ENCODE measurements at regions not wholly inside any gene's neighbourhood (a gene's known extent, or its start where the extent isn't known, plus 50 kb on each side); places are given as distances from the start of the nearest gene placed in this dataset.

DNA sequence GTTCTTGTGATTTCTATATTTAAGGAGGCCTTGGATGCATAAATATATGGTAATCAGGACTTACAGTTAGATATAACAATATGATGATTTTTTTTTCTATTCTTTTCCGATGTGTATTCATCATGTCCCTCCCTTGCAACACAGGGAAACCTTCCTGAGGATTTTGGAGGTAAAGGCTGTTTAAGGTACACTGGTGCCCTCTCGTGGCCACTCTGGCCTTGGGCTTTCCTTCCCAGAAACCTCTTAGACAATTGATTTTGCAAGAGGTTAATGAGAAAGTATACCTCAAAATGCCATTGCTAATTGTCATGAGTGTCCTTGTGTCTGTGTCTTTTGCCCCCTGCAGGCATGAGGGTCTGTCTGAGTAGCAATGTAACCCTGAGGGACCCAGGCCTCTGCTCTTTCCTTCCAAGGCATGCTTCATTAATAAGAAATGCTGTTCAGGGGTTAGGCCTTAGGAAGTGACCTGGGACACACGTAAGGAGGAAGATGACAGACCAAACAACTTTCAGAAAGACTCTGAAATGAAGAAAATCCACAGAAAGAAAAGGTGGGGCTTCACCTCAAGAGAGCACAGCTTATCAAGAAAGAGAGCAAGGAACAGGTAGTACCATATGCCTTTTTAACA lies 70.3 kb upstream of the PPP2R3A start:
- ChIA-PET POLR2A (ENCODE audit: partially characterized antibody) (no interaction called here), CTCF (ENCODE audit: partially characterized antibody) (no interaction called here)
- Mint-ChIP-seq H3K27me3 (peaks cover 1 to 10% of the 10 kb centered on the region in 2 donors), H3K27ac (no peak overlapping the region), H3K9me3 (no peaks in the 10 kb centered on the region), H3K4me1 (no peaks in the 10 kb centered on the region), H3K36me3 (no peaks in the 10 kb centered on the region), H3K4me3 (no peak overlapping the region)
- Histone ChIP-seq H3K27me3 (ENCODE audit: insufficient read depth, low read length) (no peaks in the 10 kb centered on the region), H3K36me3 (ENCODE audit: insufficient read depth, low read length) (no peaks in the 10 kb centered on the region), H3K9me3 (ENCODE audit: control insufficient read depth in 1 of 2, low read length in 2 of 2) (no peaks in the 10 kb centered on the region), H3K4me1 (ENCODE audit: insufficient read depth, low read length) (no peaks in the 10 kb centered on the region), H3K27ac (ENCODE audit: low read depth, low read length) (no peak overlapping the region), H3K4me3 (ENCODE audit: low read length in 2 of 2) (no peak overlapping the region)
- DNase-seq: peak in 2 of 5 donors; percentile 1 to 5
- intact Hi-C loops (cut with micrococcal nuclease): no loop called here

- no peaks in the 10 kb centered on the region for H3K9me3 Mint-ChIP-seq
- H3K4me1 Mint-ChIP-seq: no peaks in the 10 kb centered on the region
- no peaks in the 10 kb centered on the region for H3K36me3 Mint-ChIP-seq
- no peak for DNase-seq
- ChIA-PET CTCF (ENCODE audit: partially characterized antibody) (no interaction called here), POLR2A (ENCODE audit: partially characterized antibody) (no interaction called here)
- peaks cover 1 to 10% of the 10 kb centered on the region in 2 donors for H3K27me3 Mint-ChIP-seq
- no peaks in the 10 kb centered on the region for H3K36me3 ChIP-seq (ENCODE audit: insufficient read depth, low read length)
- no peak overlapping the region for H3K27ac ChIP-seq (ENCODE audit: low read depth, low read length)
- no peak overlapping the region for H3K4me3 Mint-ChIP-seq
- no peak overlapping the region for H3K27ac Mint-ChIP-seq
- no peaks in the 10 kb centered on the region for H3K27me3 ChIP-seq (ENCODE audit: insufficient read depth, low read length)
- H3K4me3 ChIP-seq (ENCODE audit: low read length in 2 of 2): no peak overlapping the region
- no peaks in the 10 kb centered on the region for H3K4me1 ChIP-seq (ENCODE audit: insufficient read depth, low read length)
- no peaks in the 10 kb centered on the region for H3K9me3 ChIP-seq (ENCODE audit: control insufficient read depth in 1 of 2, low read length in 2 of 2)
- intact Hi-C loops (cut with micrococcal nuclease): no loop called here
Measured at GRCh38 chr3:135895734-135896121, 69.8 kb upstream of the PPP2R3A start.

DNA sequence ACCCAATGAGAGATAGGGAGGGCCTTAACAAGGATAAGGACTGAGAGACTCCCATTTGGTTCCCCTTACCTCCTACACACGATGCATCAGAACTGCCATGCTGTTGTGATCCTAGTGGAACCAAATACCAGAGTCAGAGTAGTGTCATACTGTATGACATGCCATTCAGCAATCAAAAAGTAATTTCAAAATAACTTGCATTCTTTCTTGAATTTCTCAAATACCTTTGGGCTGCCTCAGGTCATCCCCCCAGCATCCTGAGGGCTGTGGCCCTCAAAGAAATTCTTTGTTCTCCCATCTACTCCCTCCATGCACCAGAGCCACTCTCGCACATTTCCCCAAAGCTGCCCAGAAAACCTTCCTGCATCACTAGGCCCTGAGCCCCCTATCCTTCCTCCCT lies 68.9 kb upstream of the PPP2R3A start:
- POLR2A ChIA-PET (ENCODE audit: partially characterized antibody): no interaction called here
- H3K27ac Mint-ChIP-seq: no peak overlapping the region
- CTCF ChIA-PET (ENCODE audit: partially characterized antibody): no interaction called here
- H3K4me1 ChIP-seq (ENCODE audit: insufficient read depth, low read length): no peaks in the 10 kb centered on the region
- no peak for DNase-seq
- no peak overlapping the region for H3K27ac ChIP-seq (ENCODE audit: low read depth, low read length)
- H3K4me3 ChIP-seq (ENCODE audit: low read length in 2 of 2): no peak overlapping the region
- intact Hi-C loops (cut with micrococcal nuclease): no loop called here
- H3K27me3 ChIP-seq (ENCODE audit: insufficient read depth, low read length): no peaks in the 10 kb centered on the region
- H3K4me1 Mint-ChIP-seq: no peaks in the 10 kb centered on the region
- no peaks in the 10 kb centered on the region for H3K36me3 Mint-ChIP-seq
- H3K4me3 Mint-ChIP-seq: no peak overlapping the region
- H3K9me3 ChIP-seq (ENCODE audit: control insufficient read depth in 1 of 2, low read length in 2 of 2): no peaks in the 10 kb centered on the region
- H3K36me3 ChIP-seq (ENCODE audit: insufficient read depth, low read length): no peaks in the 10 kb centered on the region
- H3K27me3 Mint-ChIP-seq: peaks cover under 1 to 9% of the 10 kb centered on the region in 2 donors
- peaks cover 0 to 1% (median 0%) of the 10 kb centered on the region in 8 donors for H3K9me3 Mint-ChIP-seq

- POLR2A ChIA-PET (ENCODE audit: partially characterized antibody): no interaction called here
- Histone ChIP-seq H3K4me3 (ENCODE audit: low read length in 2 of 2) (no peak overlapping the region), H3K36me3 (ENCODE audit: insufficient read depth, low read length) (no peaks in the 10 kb centered on the region), H3K27ac (ENCODE audit: low read depth, low read length) (no peak overlapping the region), H3K27me3 (ENCODE audit: insufficient read depth, low read length) (no peaks in the 10 kb centered on the region), H3K9me3 (ENCODE audit: control insufficient read depth in 1 of 2, low read length in 2 of 2) (no peaks in the 10 kb centered on the region), H3K4me1 (ENCODE audit: insufficient read depth, low read length) (no peaks in the 10 kb centered on the region)
- intact Hi-C loops (cut with micrococcal nuclease): no loop called here
- Mint-ChIP-seq H3K36me3 (no peaks in the 10 kb centered on the region), H3K27me3 (peaks cover 0 to 9% of the 10 kb centered on the region in 2 donors), H3K9me3 (peaks cover 0 to 1% (median 0%) of the 10 kb centered on the region in 8 donors), H3K4me3 (no peak overlapping the region), H3K4me1 (no peaks in the 10 kb centered on the region), H3K27ac (no peak overlapping the region)
- CTCF ChIA-PET (ENCODE audit: partially characterized antibody): no interaction called here
- no peak for DNase-seq
Measured at GRCh38 chr3:135897715-135898114, 67.8 kb upstream of the PPP2R3A start.

- no peak overlapping the region for H3K4me3 Mint-ChIP-seq
- Histone ChIP-seq H3K27me3 (ENCODE audit: insufficient read depth, low read length) (no peaks in the 10 kb centered on the region), H3K4me3 (ENCODE audit: low read length in 2 of 2) (no peak overlapping the region), H3K36me3 (ENCODE audit: insufficient read depth, low read length) (no peaks in the 10 kb centered on the region), H3K9me3 (ENCODE audit: control insufficient read depth in 1 of 2, low read length in 2 of 2) (no peaks in the 10 kb centered on the region), H3K27ac (ENCODE audit: low read depth, low read length) (no peak overlapping the region), H3K4me1 (ENCODE audit: insufficient read depth, low read length) (no peaks in the 10 kb centered on the region)
- H3K27me3 Mint-ChIP-seq: peaks cover 0 to 12% of the 10 kb centered on the region in 2 donors
- no peaks in the 10 kb centered on the region for H3K4me1 Mint-ChIP-seq
- no peaks in the 10 kb centered on the region for H3K36me3 Mint-ChIP-seq
- no peak overlapping the region for H3K27ac Mint-ChIP-seq
- POLR2A ChIA-PET (ENCODE audit: partially characterized antibody): no interaction called here
- CTCF ChIA-PET (ENCODE audit: partially characterized antibody): no interaction called here
- peaks cover 0 to 1% (median 0%) of the 10 kb centered on the region in 8 donors for H3K9me3 Mint-ChIP-seq
- no peak for DNase-seq
- intact Hi-C loops (cut with micrococcal nuclease): no loop called here
Measured at GRCh38 chr3:135898774-135899173, 66.8 kb upstream of the PPP2R3A start.

DNA sequence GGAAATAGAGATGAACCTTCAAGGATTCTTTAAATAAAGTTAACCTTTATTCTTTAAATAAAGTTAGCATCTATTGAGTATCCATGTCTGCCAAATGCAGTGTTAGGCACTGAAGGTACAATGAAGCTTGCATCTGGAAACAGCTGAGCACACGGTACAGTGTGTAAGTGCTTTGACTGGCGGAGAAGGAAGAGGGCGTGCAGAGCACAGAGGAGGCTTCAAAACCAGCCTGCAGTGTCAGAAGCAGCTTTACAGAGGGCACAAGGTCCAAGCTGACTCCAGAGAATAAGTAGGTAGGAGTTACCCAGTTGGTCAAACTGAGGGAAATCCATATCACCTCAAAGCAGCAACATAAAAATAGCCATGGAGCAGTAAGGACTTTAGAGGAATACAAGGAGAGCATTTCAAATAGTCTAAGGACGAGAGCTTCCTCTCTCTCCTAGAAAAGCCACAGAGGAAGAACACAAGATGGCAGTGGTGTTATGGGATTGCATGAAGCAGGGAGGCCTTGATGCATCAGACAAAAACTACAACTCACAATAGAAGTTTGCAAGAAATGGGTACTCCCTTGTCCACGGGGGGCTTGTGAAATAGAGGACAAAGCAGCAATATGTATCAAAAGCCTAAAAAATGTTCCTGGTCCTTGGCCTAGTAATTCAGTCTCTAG lies 60.3 kb upstream of the PPP2R3A start:
- ChIA-PET CTCF (ENCODE audit: partially characterized antibody) (no interaction called here), POLR2A (ENCODE audit: partially characterized antibody) (no interaction called here)
- Mint-ChIP-seq H3K9me3 (peaks cover 0 to 1% (median 0%) of the 10 kb centered on the region in 8 donors), H3K4me3 (no peak overlapping the region), H3K27me3 (peaks cover 5 to 7% of the 10 kb centered on the region in 2 donors), H3K36me3 (no peaks in the 10 kb centered on the region), H3K27ac (no peak overlapping the region), H3K4me1 (no peaks in the 10 kb centered on the region)
- intact Hi-C loops (cut with micrococcal nuclease): no loop called here
- Histone ChIP-seq H3K4me1 (ENCODE audit: insufficient read depth, low read length) (no peaks in the 10 kb centered on the region), H3K9me3 (ENCODE audit: control insufficient read depth in 1 of 2, low read length in 2 of 2) (no peaks in the 10 kb centered on the region), H3K27me3 (ENCODE audit: insufficient read depth, low read length) (no peaks in the 10 kb centered on the region), H3K4me3 (ENCODE audit: low read length in 2 of 2) (no peak overlapping the region), H3K27ac (ENCODE audit: low read depth, low read length) (no peak overlapping the region), H3K36me3 (ENCODE audit: insufficient read depth, low read length) (no peaks in the 10 kb centered on the region)
- DNase-seq: no peak

DNA sequence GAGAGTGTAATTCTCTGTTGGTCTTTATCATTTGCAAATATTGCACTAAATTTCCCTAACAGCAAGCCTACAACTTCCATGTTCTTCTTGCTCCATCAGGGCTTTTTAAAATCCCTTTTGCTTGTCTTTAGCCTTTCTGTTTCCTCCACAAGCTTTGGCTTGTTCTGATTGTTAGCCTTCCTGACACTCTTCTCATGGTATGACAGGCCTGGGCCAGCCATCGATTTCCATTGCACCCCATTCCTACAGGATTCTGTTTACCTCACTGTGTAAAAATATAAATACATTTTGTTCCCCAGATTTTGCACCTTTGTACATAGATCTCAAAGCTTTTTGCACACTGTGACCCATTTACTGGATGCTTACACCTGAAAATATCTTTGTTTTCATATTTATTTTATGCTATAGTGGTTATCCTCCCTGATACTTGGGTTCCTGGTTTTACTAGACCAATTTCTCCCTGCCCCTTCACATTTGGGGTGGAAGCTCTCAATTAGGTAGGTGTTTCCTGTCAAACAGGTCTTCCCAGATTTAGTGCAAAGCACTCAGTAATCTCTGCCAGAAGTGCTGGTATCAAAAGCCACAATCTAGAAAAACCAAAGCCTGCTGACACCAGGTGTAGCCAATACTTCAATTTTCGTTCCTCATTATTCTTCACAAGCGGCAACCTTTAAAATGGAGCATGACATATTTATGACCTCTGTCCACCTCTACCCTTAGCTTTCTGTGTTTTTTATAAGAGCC lies 57.9 kb upstream of the PPP2R3A start:
- no peaks in the 10 kb centered on the region for H3K4me1 Mint-ChIP-seq
- Histone ChIP-seq H3K4me1 (ENCODE audit: insufficient read depth, low read length) (no peaks in the 10 kb centered on the region), H3K9me3 (ENCODE audit: control insufficient read depth in 1 of 2, low read length in 2 of 2) (no peaks in the 10 kb centered on the region), H3K36me3 (ENCODE audit: insufficient read depth, low read length) (no peaks in the 10 kb centered on the region), H3K27me3 (ENCODE audit: insufficient read depth, low read length) (no peaks in the 10 kb centered on the region), H3K4me3 (ENCODE audit: low read length in 2 of 2) (no peak overlapping the region), H3K27ac (ENCODE audit: low read depth, low read length) (no peak overlapping the region)
- DNase-seq: no peak
- CTCF ChIA-PET (ENCODE audit: partially characterized antibody): no interaction called here
- no peak overlapping the region for H3K4me3 Mint-ChIP-seq
- no peaks in the 10 kb centered on the region for H3K9me3 Mint-ChIP-seq
- intact Hi-C loops (cut with micrococcal nuclease): no loop called here
- H3K27ac Mint-ChIP-seq: no peak overlapping the region
- POLR2A ChIA-PET (ENCODE audit: partially characterized antibody): no interaction called here
- H3K27me3 Mint-ChIP-seq: peaks cover 5 to 9% of the 10 kb centered on the region in 2 donors
- H3K36me3 Mint-ChIP-seq: no peaks in the 10 kb centered on the region

Measured in CD4-positive, alpha-beta memory T cell (primary cell).